HUES48 (cell line): ENCODE measurements at regions not wholly inside any gene's neighbourhood (a gene's known extent, or its start where the extent isn't known, plus 50 kb on each side); places are given as distances from the start of the nearest gene placed in this dataset.

Source experiments
- H3K27ac ChIP-seq: one replicate; pipeline ENCODE4 v1.7.0; 2013; ENCODE audit warnings: low read depth, low read length, inconsistent platforms
- H3K27me3 ChIP-seq: 2 replicates; pipeline ENCODE4 v1.6.1; 2013; ENCODE audit warnings: mild to moderate bottlenecking, low read length; ENCODE audit not compliant: control insufficient read depth, insufficient read depth
- H3K36me3 ChIP-seq: 2 replicates; pipeline ENCODE4 v1.6.1; 2013; ENCODE audit warnings: low read length; ENCODE audit not compliant: control insufficient read depth, insufficient read depth
- H3K4me1 ChIP-seq: 2 replicates; pipeline ENCODE4 v1.6.1; 2013; ENCODE audit warnings: mild to moderate bottlenecking, low read length; ENCODE audit not compliant: control insufficient read depth, insufficient read depth
- H3K4me3 ChIP-seq: 2 replicates; pipeline ENCODE4 v1.5.1; 2013; ENCODE audit warnings: mild to moderate bottlenecking, low read depth, low read length
- H3K9ac ChIP-seq: 2 replicates; pipeline ENCODE4 v1.6.1; 2013; ENCODE audit warnings: mild to moderate bottlenecking, low read depth, low read length, moderate library complexity
- H3K9me3 ChIP-seq: 2 replicates; pipeline ENCODE4 v1.6.1; 2013; ENCODE audit warnings: low read length; ENCODE audit not compliant: control insufficient read depth, insufficient read depth

DNA sequence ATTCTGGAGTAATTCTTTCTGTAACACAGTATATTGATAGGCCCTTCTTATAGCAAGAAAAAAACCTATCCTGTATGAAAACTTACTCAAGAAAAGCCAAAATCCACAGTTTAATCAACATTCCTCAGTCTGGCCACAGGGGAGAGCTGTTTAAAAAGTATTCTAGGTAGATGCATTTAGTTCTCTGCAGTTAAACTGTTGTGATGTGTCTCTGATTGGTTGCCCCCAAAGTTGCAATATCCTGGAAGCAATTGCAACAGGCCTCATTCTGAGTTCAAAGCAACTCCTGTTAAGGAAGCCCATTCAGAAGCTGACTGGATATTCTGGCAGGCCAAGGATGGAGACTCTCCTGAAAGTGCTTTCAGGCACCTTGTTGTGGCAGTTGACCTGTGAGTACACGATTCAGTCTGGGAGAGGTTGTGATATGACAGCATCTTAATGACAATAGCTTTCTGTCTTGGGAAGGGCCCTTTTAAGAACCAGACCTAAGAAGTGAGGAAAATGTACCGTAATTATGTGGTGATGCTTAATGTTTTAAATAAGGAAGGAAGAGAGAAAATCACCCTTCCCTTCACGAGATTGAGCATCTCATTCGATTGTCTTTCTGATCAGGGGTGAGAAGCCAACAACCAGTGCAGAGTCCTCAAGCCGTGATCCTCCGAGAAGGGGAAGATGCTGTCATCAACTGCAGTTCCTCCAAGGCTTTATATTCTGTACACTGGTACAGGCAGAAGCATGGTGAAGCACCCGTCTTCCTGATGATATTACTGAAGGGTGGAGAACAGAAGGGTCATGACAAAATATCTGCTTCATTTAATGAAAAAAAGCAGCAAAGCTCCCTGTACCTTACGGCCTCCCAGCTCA is 420.7 kb downstream of the DAD1 start:
- peaks cover 34% of the 10 kb centered on the region for H3K4me1 ChIP-seq
- no peak overlapping the region for H3K4me3 ChIP-seq
- no peak overlapping the region for H3K27ac ChIP-seq
- no peaks in the 10 kb centered on the region for H3K27me3 ChIP-seq
- H3K9me3 ChIP-seq, result no peaks in the 10 kb centered on the region
- H3K36me3 ChIP-seq, result no peaks in the 10 kb centered on the region
- H3K9ac ChIP-seq, result no peak overlapping the region

DNA sequence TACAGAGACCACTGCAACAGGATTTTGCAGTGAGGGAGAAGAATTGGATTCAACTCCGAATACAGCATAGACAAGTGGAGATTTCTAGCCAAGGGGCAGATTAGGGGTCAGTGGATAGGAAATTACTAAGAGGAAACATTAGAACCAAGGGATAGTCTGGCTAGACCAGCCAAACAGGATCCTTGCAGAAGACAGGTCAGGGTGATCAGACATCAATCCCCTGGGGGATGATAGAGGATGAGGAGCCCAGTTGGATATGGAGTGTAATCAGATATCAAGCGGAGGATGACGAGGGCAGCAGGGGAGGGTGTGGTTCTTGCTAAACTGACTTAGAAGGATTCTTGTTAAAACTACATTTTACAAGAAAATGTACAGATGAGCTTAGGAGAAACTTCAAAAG is 424.4 kb downstream of the DAD1 start:
- Histone ChIP-seq H3K9me3 (no peaks in the 10 kb centered on the region), H3K4me3 (no peak overlapping the region), H3K27ac (no peak overlapping the region), H3K9ac (no peak overlapping the region), H3K4me1 (peaks cover 17% of the 10 kb centered on the region), H3K36me3 (no peaks in the 10 kb centered on the region), H3K27me3 (no peaks in the 10 kb centered on the region)

DNA sequence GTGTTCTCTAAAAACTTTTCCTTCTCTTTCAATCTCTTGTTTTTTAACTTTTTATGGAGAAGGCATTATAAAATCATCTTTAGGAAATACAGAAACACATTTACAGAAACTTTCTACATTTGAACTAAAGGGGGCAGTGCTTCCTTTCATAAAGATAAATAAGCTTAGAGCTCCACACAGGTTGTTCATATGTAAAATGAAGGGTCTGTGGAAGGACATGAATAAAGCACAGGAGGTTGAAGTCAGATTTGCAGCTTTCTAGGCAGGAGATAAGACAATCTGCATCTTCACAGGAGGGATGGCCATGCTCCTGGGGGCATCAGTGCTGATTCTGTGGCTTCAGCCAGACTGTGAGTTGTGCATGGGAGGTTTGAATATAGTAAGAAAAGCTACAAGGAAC is 426.0 kb downstream of the DAD1 start:
- Histone ChIP-seq H3K4me3 (no peak overlapping the region), H3K36me3 (no peaks in the 10 kb centered on the region), H3K27me3 (no peaks in the 10 kb centered on the region), H3K9ac (no peak overlapping the region), H3K4me1 (peaks cover 14% of the 10 kb centered on the region), H3K9me3 (no peaks in the 10 kb centered on the region), H3K27ac (no peak overlapping the region)

DNA sequence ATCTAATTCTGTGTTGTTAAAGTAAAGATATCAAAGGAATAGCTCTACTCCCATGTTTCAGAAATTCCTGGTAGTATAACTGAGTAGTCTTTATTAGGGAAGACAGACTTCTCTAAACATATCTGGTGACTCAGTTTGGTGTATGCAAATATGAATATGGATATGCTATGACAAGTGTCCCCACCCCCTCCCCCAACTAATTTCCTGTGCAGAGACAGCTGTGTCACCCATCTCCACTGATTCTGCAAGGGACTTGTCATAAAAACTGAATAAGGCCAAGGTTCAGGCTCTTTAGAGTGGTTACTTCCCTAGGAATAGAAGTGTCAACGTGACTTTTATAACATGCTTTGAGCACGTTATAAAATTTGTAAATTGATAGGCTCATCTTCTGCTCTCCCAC is 429.1 kb downstream of the DAD1 start:
- H3K4me3 ChIP-seq, result no peak overlapping the region
- no peaks in the 10 kb centered on the region for H3K9me3 ChIP-seq
- peaks cover 11% of the 10 kb centered on the region for H3K4me1 ChIP-seq
- H3K36me3 ChIP-seq, result no peaks in the 10 kb centered on the region
- no peaks in the 10 kb centered on the region for H3K27me3 ChIP-seq
- no peak overlapping the region for H3K9ac ChIP-seq
- no peak overlapping the region for H3K27ac ChIP-seq

DNA sequence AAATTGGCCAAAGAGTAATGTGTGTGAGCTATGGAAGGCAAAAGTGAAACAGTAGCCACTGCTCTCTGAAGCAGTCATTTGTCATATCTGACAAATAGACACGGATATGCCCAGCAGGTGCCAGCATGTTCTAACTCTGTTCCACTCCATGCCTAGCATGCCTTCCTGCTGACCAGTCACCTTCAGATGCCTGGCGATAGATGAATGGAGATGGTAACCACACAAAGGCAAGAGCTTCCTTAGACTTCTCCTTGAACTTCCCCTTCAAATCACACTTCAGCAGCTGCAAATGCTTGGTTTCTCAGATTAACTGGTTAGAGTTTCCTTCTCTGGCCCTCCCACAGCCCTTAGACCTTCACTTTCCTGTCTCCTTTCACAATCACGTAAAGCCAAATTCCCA is 429.9 kb downstream of the DAD1 start:
- no peak overlapping the region for H3K4me3 ChIP-seq
- H3K27ac ChIP-seq, result no peak overlapping the region
- no peaks in the 10 kb centered on the region for H3K9me3 ChIP-seq
- peaks cover 11% of the 10 kb centered on the region for H3K4me1 ChIP-seq
- H3K36me3 ChIP-seq, result no peaks in the 10 kb centered on the region
- H3K27me3 ChIP-seq, result no peaks in the 10 kb centered on the region
- no peak overlapping the region for H3K9ac ChIP-seq

DNA sequence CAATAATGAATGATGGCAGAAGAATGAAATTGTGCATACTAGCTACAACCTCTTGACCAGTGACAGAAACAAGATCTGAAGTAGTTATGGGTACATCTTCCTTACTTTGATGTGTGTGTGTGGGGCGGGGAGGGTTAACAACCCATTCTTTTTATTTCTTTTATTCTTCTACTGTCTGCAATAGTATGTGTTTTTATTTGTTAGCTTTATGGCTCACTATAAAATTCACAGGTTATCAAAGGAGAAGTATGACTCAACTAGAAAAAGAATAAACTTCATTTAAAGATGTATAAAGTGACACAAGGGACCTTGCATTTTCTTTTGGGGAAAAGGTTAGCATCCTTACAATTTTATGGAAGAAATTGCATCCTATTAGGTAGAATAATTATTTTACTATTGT is 430.5 kb downstream of the DAD1 start:
- no peaks in the 10 kb centered on the region for H3K27me3 ChIP-seq
- no peak overlapping the region for H3K9ac ChIP-seq
- no peaks in the 10 kb centered on the region for H3K36me3 ChIP-seq
- H3K27ac ChIP-seq, result no peak overlapping the region
- H3K4me1 ChIP-seq, result peaks cover 9% of the 10 kb centered on the region
- no peaks in the 10 kb centered on the region for H3K9me3 ChIP-seq
- no peak overlapping the region for H3K4me3 ChIP-seq

DNA sequence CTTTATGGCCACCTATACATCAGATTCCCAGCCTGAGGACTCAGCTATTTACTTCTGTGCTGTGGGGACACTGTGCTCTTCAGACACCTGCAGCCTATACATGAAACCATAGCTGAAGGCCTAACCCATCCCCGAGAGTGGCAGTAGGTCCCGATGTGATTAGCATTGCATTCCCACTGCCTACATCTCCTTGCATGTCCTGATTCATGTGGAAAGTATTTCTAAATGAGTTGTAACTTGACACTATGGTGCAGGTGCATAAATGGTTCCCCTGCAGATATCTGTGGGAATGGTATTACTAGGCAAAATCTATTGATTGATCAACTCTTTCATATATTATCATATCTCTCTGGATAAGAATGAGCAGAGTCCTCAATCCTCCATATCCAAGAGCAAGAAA is 433.5 kb downstream of the DAD1 start:
- Histone ChIP-seq H3K4me3 (no peak overlapping the region), H3K27me3 (no peaks in the 10 kb centered on the region), H3K9ac (no peak overlapping the region), H3K4me1 (no peaks in the 10 kb centered on the region), H3K36me3 (no peaks in the 10 kb centered on the region), H3K27ac (no peak overlapping the region), H3K9me3 (peaks cover 21% of the 10 kb centered on the region)

DNA sequence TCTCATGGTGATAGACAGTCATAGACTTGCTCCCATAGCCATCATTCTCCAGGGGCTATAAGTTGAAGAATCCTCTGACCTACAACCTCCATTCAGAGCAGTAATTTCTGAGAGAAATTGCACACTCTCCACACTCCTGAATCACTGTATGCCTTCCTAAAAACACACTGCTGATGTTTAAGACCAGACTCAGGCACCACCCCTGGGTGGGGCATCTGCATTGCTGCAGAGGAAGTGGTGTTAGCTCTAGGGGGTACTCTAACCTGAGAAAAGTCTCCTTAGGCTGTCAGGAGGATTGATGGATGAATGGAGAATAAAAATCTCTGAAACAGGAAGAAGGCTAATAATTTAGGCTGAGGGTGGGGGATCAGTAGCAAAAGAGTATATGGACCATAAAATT is 436.1 kb downstream of the DAD1 start:
- Histone ChIP-seq H3K4me1 (no peaks in the 10 kb centered on the region), H3K36me3 (no peaks in the 10 kb centered on the region), H3K27ac (no peak overlapping the region), H3K9ac (no peak overlapping the region), H3K4me3 (no peak overlapping the region), H3K27me3 (no peaks in the 10 kb centered on the region), H3K9me3 (peaks cover 24% of the 10 kb centered on the region)

DNA sequence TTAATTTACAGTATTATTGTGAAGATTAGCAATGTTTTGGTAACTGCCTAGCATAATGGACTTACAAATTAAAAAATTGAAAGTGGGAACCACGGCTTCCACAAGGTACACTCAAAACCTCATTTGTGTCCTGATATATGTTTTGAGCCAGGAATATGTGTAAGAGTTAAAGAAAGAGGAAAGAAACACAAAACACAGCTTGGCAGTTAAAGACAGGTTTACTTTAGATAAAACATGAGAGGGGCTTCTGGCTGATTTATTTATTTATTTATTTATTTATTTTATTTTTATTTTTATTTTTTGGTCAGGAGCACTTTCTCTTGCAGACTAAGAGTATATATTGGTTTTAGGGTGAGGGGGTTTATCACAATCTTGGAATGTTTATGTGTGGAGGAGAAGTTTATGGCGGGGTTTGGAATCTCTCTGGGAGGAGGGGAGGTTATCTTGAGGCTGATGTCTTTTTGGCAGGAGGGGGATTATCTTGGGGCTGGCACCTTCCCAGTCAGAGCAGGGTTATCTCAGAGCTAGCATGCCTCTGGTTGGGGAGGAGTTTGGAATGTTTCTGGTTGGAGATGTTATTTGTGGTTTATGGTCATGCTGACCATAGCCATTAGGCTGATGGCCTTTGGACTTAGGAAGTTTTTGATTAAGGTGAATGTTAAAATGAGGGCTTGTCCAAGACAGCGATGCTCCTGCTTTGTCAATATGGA is 436.7 kb downstream of the DAD1 start:
- no peaks in the 10 kb centered on the region for H3K36me3 ChIP-seq
- H3K4me3 ChIP-seq, result no peak overlapping the region
- H3K9me3 ChIP-seq, result peaks cover 24% of the 10 kb centered on the region
- H3K27ac ChIP-seq, result no peak overlapping the region
- no peaks in the 10 kb centered on the region for H3K27me3 ChIP-seq
- H3K4me1 ChIP-seq, result no peaks in the 10 kb centered on the region
- no peak overlapping the region for H3K9ac ChIP-seq

DNA sequence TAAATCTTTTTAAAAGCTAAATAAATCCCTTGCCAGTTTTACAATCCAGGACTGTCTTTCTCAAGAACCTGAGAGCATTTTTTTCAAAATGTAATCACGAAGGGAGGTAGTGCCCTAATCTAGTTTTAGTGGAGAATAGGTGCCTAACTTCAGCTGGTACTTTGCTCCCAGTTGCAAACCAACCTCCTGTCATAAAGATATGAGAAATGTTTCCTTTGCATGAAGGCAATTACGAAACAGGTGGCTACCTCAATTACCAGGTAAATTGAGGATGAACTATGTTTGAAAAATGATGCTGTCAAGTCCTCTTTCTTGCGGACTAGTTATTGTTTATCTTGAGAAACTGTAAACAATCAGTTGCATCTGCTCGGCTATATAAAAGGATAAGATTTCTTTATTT is 437.9 kb downstream of the DAD1 start:
- no peak overlapping the region for H3K4me3 ChIP-seq
- H3K9ac ChIP-seq, result no peak overlapping the region
- peaks cover 24% of the 10 kb centered on the region for H3K9me3 ChIP-seq
- H3K27ac ChIP-seq, result no peak overlapping the region
- no peaks in the 10 kb centered on the region for H3K27me3 ChIP-seq
- H3K36me3 ChIP-seq, result no peaks in the 10 kb centered on the region
- H3K4me1 ChIP-seq, result no peaks in the 10 kb centered on the region

DNA sequence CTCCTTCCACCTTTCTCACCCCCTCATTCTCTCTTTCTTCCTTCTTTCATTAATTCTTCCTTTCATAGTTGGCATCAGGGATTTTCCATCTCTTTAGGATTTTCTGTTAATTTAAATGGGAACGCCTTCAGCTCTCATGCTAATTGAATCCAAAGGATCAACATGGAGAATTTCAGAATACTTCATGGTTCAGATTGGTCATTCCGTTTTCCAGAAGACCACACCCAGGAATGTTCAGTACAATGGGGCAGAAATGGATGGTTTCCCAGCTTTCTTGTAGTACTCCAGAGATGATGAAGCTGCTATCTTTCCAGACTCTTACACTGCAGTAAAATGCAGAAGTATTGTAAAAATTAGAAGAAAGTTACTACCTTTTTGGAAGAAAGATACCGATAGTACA is 440.0 kb downstream of the DAD1 start:
- H3K27ac ChIP-seq, result no peak overlapping the region
- no peaks in the 10 kb centered on the region for H3K36me3 ChIP-seq
- H3K9ac ChIP-seq, result no peak overlapping the region
- peaks cover 24% of the 10 kb centered on the region for H3K9me3 ChIP-seq
- H3K4me1 ChIP-seq, result no peaks in the 10 kb centered on the region
- no peaks in the 10 kb centered on the region for H3K27me3 ChIP-seq
- H3K4me3 ChIP-seq, result no peak overlapping the region
